ENCODE measurements at regions not wholly inside any gene's neighbourhood (a gene's known extent, or its start where the extent isn't known, plus 50 kb on each side); places are given as distances from the start of the nearest gene placed in this dataset.

- Histone ChIP-seq H3K4me3 (replicated peaks in 1 of 4; ENCODE audit: control extremely low read depth in 1 of 4, insufficient read depth in 1 of 4, low read depth in 3 of 4, low read length in 4 of 4) (no peak overlapping the region), H3K36me3 (ENCODE audit: control insufficient read depth, insufficient read depth, low read length) (no peaks in the 10 kb centered on the region), H3K27ac (ENCODE audit: insufficient read depth, low read length) (no peak overlapping the region), H3K9ac (ENCODE audit: insufficient read depth, low read length) (no peak overlapping the region), H4K20me1 (ENCODE audit: control insufficient read depth, extremely low read depth, insufficient read depth, low read length) (no peaks in the 10 kb centered on the region), H3K9me3 (ENCODE audit: control insufficient read depth, insufficient read depth, low read depth, low read length) (no peaks in the 10 kb centered on the region), H3K4me2 (ENCODE audit: extremely low read depth, insufficient read depth, low read length) (no peak overlapping the region), H3K27me3 (ENCODE audit: control insufficient read depth, insufficient read depth, low read length) (peaks cover 25% of the 10 kb centered on the region), H3K79me2 (ENCODE audit: control insufficient read depth, insufficient read depth, low read length) (no peaks in the 10 kb centered on the region), H2AFZ (ENCODE audit: low read length) (no peak overlapping the region), H3K4me1 (ENCODE audit: control insufficient read depth, extremely low read depth, insufficient read depth, low read length) (peaks cover 6% of the 10 kb centered on the region)
- no peak for DNase-seq (ENCODE audit: low read depth in 2 of 2)
- TF ChIP-seq EZH2 (IDR thresholded peaks at IDR 0.05; ENCODE audit: low read length, missing control alignments) (no peak), CTCF (conservative IDR thresholded peaks at IDR 0.05 in 1 of 2, IDR thresholded peaks at IDR 0.05 in 1 of 2; ENCODE audit: low read depth in 1 of 2, low read length in 2 of 2) (no peak)
Measured at GRCh38 chr2:41965173-41965908, 82.5 kb upstream of the PKDCC start.

GRCh38 chr2:41965909-41966295 lies 81.9 kb upstream of the PKDCC start:
- Histone ChIP-seq H4K20me1 (ENCODE audit: control insufficient read depth, extremely low read depth, insufficient read depth, low read length) (no peaks in the 10 kb centered on the region), H3K4me3 (replicated peaks in 1 of 4; ENCODE audit: control extremely low read depth in 1 of 4, insufficient read depth in 1 of 4, low read depth in 3 of 4, low read length in 4 of 4) (no peak overlapping the region), H3K9ac (ENCODE audit: insufficient read depth, low read length) (no peak overlapping the region), H3K27me3 (ENCODE audit: control insufficient read depth, insufficient read depth, low read length) (peaks cover 21% of the 10 kb centered on the region), H3K4me2 (ENCODE audit: extremely low read depth, insufficient read depth, low read length) (peak overlapping the region; percentile 61), H3K79me2 (ENCODE audit: control insufficient read depth, insufficient read depth, low read length) (no peaks in the 10 kb centered on the region), H3K27ac (ENCODE audit: insufficient read depth, low read length) (no peak overlapping the region), H3K4me1 (ENCODE audit: control insufficient read depth, extremely low read depth, insufficient read depth, low read length) (peaks cover 6% of the 10 kb centered on the region), H3K9me3 (ENCODE audit: control insufficient read depth, insufficient read depth, low read depth, low read length) (no peaks in the 10 kb centered on the region), H2AFZ (ENCODE audit: low read length) (no peak overlapping the region), H3K36me3 (ENCODE audit: control insufficient read depth, insufficient read depth, low read length) (no peaks in the 10 kb centered on the region)
- no peak for TF ChIP-seq CTCF (conservative IDR thresholded peaks at IDR 0.05 in 1 of 2, IDR thresholded peaks at IDR 0.05 in 1 of 2; ENCODE audit: low read depth in 1 of 2, low read length in 2 of 2)
- TF ChIP-seq EZH2 (IDR thresholded peaks at IDR 0.05; ENCODE audit: low read length, missing control alignments) = no peak
- peak; percentile 57 to 73 for DNase-seq (ENCODE audit: low read depth in 2 of 2)

- Histone ChIP-seq H3K27ac (ENCODE audit: insufficient read depth, low read length) (no peak overlapping the region), H3K4me3 (replicated peaks in 1 of 4; ENCODE audit: control extremely low read depth in 1 of 4, insufficient read depth in 1 of 4, low read depth in 3 of 4, low read length in 4 of 4) (no peak overlapping the region), H3K9ac (ENCODE audit: insufficient read depth, low read length) (no peak overlapping the region), H3K36me3 (ENCODE audit: control insufficient read depth, insufficient read depth, low read length) (no peaks in the 10 kb centered on the region), H4K20me1 (ENCODE audit: control insufficient read depth, extremely low read depth, insufficient read depth, low read length) (no peaks in the 10 kb centered on the region), H3K27me3 (ENCODE audit: control insufficient read depth, insufficient read depth, low read length) (peaks cover 16% of the 10 kb centered on the region), H3K4me2 (ENCODE audit: extremely low read depth, insufficient read depth, low read length) (peak overlapping the region; percentile 61), H2AFZ (ENCODE audit: low read length) (no peak overlapping the region), H3K4me1 (ENCODE audit: control insufficient read depth, extremely low read depth, insufficient read depth, low read length) (peaks cover 6% of the 10 kb centered on the region), H3K79me2 (ENCODE audit: control insufficient read depth, insufficient read depth, low read length) (no peaks in the 10 kb centered on the region), H3K9me3 (ENCODE audit: control insufficient read depth, insufficient read depth, low read depth, low read length) (no peaks in the 10 kb centered on the region)
- TF ChIP-seq CTCF (conservative IDR thresholded peaks at IDR 0.05 in 1 of 2, IDR thresholded peaks at IDR 0.05 in 1 of 2; ENCODE audit: low read depth in 1 of 2, low read length in 2 of 2) = no peak
- peak; percentile 94 to 99 for DNase-seq (ENCODE audit: low read depth in 2 of 2)
Measured at GRCh38 chr2:41966431-41966893, 81.4 kb upstream of the PKDCC start.

Measured in fibroblast of lung (primary cell).